ENCODE measurements at regions not wholly inside any gene's neighbourhood (a gene's known extent, or its start where the extent isn't known, plus 50 kb on each side); places are given as distances from the start of the nearest gene placed in this dataset.

- no peaks in the 10 kb centered on the region for H3K27me3 ChIP-seq
- no peaks in the 10 kb centered on the region for H3K36me3 ChIP-seq (replicated peaks; ENCODE audit: insufficient read depth, low read depth)
- TF ChIP-seq CTCF (IDR thresholded peaks at IDR 0.05; ENCODE audit: poor library complexity) (no peak), EZH2 (IDR thresholded peaks at IDR 0.05; ENCODE audit: borderline replicate concordance) (no peak), EZH2phosphoT487 (IDR thresholded peaks at IDR 0.05; ENCODE audit: low read depth, severe bottlenecking, unreplicated experiment) (no peak)
- no peaks in the 10 kb centered on the region for H3K79me2 ChIP-seq
- no peak for DNase-seq (ENCODE audit: low spot score)
- H2AFZ ChIP-seq: no peak overlapping the region
- H3K9me2 ChIP-seq (replicated peaks; ENCODE audit: insufficient read depth): no peaks in the 10 kb centered on the region
- no peak overlapping the region for H3K27ac ChIP-seq
- H3K4me2 ChIP-seq: no peak overlapping the region
- H3K4me1 ChIP-seq (ENCODE audit: insufficient read depth): peaks cover 6% of the 10 kb centered on the region
- H3K9me3 ChIP-seq (ENCODE audit: low read depth): no peaks in the 10 kb centered on the region
- H4K20me1 ChIP-seq (ENCODE audit: insufficient read depth, poor library complexity, severe bottlenecking): no peaks in the 10 kb centered on the region
- no peak overlapping the region for H3K4me3 ChIP-seq
Measured at GRCh38 chr6:14659841-14660240, 542.3 kb downstream of the CD83 start.

- H4K20me1 ChIP-seq (ENCODE audit: insufficient read depth, poor library complexity, severe bottlenecking): no peaks in the 10 kb centered on the region
- peaks cover 6% of the 10 kb centered on the region for H3K4me1 ChIP-seq (ENCODE audit: insufficient read depth)
- H3K27ac ChIP-seq: no peak overlapping the region
- H3K9me3 ChIP-seq (ENCODE audit: low read depth): no peaks in the 10 kb centered on the region
- no peak overlapping the region for H2AFZ ChIP-seq
- H3K36me3 ChIP-seq (replicated peaks; ENCODE audit: insufficient read depth, low read depth): no peaks in the 10 kb centered on the region
- no peak overlapping the region for H3K4me2 ChIP-seq
- peak; percentile 46 for DNase-seq (ENCODE audit: low spot score)
- no peaks in the 10 kb centered on the region for H3K9me2 ChIP-seq (replicated peaks; ENCODE audit: insufficient read depth)
- no peaks in the 10 kb centered on the region for H3K27me3 ChIP-seq
- no peaks in the 10 kb centered on the region for H3K79me2 ChIP-seq
- no peak overlapping the region for H3K4me3 ChIP-seq
- TF ChIP-seq EZH2phosphoT487 (IDR thresholded peaks at IDR 0.05; ENCODE audit: low read depth, severe bottlenecking, unreplicated experiment) (no peak), EZH2 (IDR thresholded peaks at IDR 0.05; ENCODE audit: borderline replicate concordance) (no peak), CTCF (IDR thresholded peaks at IDR 0.05; ENCODE audit: poor library complexity) (no peak)
- 51% methylated on average over 8 of the region's 8 CpGs for WGBS (ENCODE audit: low lambda C conversion rate, missing lambda C conversion rate)
Measured at GRCh38 chr6:14660806-14661579, 543.4 kb downstream of the CD83 start.

GRCh38 chr6:14661691-14662090 lies 544.1 kb downstream of the CD83 start:
- Histone ChIP-seq H3K79me2 (no peaks in the 10 kb centered on the region), H3K4me1 (ENCODE audit: insufficient read depth) (peaks cover 6% of the 10 kb centered on the region), H3K9me2 (replicated peaks; ENCODE audit: insufficient read depth) (no peaks in the 10 kb centered on the region), H3K9me3 (ENCODE audit: low read depth) (no peaks in the 10 kb centered on the region), H3K4me3 (no peak overlapping the region), H3K27me3 (no peaks in the 10 kb centered on the region), H2AFZ (no peak overlapping the region), H4K20me1 (ENCODE audit: insufficient read depth, poor library complexity, severe bottlenecking) (no peaks in the 10 kb centered on the region), H3K36me3 (replicated peaks; ENCODE audit: insufficient read depth, low read depth) (no peaks in the 10 kb centered on the region), H3K4me2 (no peak overlapping the region), H3K27ac (no peak overlapping the region)
- TF ChIP-seq CTCF (IDR thresholded peaks at IDR 0.05; ENCODE audit: poor library complexity) (no peak), EZH2 (IDR thresholded peaks at IDR 0.05; ENCODE audit: borderline replicate concordance) (no peak), EZH2phosphoT487 (IDR thresholded peaks at IDR 0.05; ENCODE audit: low read depth, severe bottlenecking, unreplicated experiment) (no peak)
- no peak for DNase-seq (ENCODE audit: low spot score)
- WGBS (ENCODE audit: low lambda C conversion rate, missing lambda C conversion rate): 76% methylated on average over 3 of the region's 3 CpGs
